ENCODE measurements at regions not wholly inside any gene's neighbourhood (a gene's known extent, or its start where the extent isn't known, plus 50 kb on each side); places are given as distances from the start of the nearest gene placed in this dataset.

DNA sequence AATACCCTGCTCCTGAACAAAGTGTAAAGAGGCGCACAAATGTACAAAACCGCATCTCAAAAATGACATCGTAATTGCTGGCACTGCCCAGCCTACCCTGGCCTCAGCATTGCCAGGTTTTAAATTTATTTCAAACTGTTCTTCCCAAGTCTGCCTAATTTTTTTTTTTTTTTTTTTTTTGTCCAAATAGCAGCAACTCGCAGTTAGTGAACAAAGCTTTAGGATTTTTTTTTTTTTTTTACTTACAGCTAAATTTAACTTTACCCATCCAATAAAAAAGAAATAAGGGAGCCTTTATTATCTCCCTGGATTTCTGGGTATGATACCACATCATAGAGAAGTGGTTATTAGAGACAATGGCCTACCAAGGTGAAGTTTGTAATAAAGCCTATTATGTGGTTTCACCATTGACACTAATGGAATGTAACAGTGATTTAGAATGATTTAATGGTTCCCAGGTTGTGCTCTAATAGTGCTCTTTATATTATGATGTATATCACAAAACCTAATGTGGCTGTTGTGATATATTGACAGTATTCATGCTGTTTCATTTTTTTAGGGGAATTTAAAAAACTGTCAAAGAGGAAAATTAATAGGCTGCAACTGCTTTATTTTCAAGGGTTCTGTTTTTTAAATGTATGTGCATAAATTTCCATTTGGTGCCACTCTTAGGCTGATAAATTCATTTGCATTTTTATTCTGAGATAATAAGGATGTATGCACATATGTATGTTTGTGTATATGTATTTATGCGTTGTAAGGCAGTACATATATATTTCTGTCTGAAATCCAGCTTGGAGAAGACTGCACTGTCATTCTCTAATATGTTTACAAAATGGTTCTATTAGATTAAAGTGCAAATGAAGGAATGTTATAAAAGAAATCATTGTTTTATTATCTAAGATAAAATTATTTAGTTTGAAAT is 309.0 kb downstream of the TFEC start:
- TF ChIP-seq, protein P1, sequence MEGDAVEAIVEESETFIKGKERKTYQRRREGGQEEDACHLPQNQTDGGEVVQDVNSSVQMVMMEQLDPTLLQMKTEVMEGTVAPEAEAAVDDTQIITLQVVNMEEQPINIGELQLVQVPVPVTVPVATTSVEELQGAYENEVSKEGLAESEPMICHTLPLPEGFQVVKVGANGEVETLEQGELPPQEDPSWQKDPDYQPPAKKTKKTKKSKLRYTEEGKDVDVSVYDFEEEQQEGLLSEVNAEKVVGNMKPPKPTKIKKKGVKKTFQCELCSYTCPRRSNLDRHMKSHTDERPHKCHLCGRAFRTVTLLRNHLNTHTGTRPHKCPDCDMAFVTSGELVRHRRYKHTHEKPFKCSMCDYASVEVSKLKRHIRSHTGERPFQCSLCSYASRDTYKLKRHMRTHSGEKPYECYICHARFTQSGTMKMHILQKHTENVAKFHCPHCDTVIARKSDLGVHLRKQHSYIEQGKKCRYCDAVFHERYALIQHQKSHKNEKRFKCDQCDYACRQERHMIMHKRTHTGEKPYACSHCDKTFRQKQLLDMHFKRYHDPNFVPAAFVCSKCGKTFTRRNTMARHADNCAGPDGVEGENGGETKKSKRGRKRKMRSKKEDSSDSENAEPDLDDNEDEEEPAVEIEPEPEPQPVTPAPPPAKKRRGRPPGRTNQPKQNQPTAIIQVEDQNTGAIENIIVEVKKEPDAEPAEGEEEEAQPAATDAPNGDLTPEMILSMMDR (conservative IDR thresholded peaks at IDR 0.05): no peak
- no peak for TF ChIP-seq EZH2 (IDR thresholded peaks at IDR 0.05; ENCODE audit: low read depth)

Measured in PC-9 (cell line).